COLO668 (cell line): ENCODE measurements at regions not wholly inside any gene's neighbourhood (a gene's known extent, or its start where the extent isn't known, plus 50 kb on each side); places are given as distances from the start of the nearest gene placed in this dataset.

Experiments
- DNase-seq: peaks from one replicate; lab custom pipeline; 2025; ENCODE audit not compliant: unreplicated experiment; lab: John Stamatoyannopoulos, UW

DNA sequence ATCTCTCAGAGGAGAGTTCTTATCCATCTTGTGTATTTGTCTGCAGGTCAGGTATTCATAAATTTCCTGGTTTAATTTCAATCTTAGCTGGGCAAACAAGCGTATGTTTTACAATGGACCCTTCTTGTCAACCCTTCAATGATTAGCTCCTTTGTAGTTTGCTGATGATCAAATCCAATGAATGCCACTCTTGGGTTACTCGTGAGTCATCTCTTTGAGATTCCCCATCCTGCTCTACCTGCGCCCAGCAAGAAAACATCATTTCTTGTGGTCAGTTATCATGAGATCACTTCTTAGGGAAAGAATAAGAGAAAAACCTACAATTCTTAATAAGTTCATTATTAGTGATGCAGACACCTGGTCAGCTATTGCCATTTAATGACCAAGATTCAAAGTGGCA is 572.3 kb upstream of the PKN2 start:
- DNase-seq, result no peak

DNA sequence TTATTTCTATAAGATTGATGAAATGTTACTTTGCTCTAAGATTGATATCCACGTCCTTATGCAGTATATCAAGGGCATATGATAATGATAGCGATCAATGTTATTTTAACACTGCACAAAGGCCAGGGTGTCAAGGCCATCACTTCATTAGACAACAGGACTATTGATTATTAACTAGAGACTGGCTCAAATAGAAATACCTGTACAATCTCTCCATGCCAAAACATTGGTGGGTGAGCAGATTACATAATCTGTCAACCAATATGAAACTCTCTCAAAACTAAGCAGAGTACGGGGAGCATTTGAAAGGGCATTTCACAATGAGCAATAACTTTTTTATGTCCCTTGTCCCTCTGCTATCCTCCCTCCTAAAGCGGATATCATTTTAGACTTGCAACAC is 566.5 kb upstream of the PKN2 start:
- DNase-seq, result no peak

DNA sequence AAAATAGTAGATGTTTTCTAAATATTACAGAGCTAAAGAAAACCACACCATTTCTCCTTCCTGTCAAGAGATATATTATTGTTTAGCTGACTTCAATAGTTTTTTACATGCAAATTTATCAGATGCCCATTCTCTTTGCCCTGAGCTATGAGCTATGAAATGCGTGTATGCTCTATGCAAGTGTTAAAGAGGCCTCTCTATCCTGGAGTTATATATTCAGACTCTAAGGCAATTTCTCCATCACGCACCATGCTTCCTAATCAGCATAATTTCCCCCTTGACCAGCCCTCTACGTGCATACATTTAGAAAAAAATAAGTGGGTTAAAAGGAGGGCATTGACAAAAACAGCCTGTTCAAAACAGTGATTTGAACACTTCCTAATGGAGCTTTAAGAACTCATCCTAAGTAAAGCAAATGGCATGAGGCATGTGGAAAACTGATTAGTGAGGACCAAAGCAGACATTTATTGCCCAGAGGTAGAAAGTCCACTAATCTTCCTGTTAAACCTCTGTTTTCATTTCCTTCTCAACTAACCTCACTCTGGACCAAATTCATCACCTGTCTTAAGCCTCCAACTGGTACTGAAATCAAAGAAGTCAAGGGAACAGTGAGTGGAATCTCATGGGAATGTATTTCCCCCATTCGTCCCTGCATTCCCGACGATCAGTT is 565.8 kb upstream of the PKN2 start:
- DNase-seq, result no peak

DNA sequence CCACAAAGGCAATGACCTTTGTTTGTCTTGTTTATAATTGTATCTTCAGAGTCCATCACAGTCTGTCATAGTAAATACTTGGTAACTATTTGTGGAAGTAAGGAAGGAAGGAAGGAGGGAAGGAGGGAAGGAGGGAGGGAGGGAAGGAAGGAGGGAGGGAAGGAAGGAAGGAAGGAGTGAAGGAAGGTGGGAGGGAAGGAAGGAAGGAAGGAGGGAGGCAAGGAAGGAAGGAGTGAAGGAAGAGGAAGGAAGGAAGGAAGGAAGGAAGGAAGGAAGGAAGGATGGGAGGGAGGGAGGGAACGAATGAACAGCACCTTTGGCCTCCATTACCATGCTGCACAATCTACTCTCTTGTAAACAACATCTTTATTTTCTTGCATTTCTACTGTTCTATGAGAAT is 559.5 kb upstream of the PKN2 start:
- DNase-seq, result no peak

GRCh38 chr1:88126467-88126866 is 557.6 kb upstream of the PKN2 start:
- no peak for DNase-seq

- no peak for DNase-seq
These were observed 550.1 kb upstream of the PKN2 start for GRCh38 chr1:88133991-88134390.

DNA sequence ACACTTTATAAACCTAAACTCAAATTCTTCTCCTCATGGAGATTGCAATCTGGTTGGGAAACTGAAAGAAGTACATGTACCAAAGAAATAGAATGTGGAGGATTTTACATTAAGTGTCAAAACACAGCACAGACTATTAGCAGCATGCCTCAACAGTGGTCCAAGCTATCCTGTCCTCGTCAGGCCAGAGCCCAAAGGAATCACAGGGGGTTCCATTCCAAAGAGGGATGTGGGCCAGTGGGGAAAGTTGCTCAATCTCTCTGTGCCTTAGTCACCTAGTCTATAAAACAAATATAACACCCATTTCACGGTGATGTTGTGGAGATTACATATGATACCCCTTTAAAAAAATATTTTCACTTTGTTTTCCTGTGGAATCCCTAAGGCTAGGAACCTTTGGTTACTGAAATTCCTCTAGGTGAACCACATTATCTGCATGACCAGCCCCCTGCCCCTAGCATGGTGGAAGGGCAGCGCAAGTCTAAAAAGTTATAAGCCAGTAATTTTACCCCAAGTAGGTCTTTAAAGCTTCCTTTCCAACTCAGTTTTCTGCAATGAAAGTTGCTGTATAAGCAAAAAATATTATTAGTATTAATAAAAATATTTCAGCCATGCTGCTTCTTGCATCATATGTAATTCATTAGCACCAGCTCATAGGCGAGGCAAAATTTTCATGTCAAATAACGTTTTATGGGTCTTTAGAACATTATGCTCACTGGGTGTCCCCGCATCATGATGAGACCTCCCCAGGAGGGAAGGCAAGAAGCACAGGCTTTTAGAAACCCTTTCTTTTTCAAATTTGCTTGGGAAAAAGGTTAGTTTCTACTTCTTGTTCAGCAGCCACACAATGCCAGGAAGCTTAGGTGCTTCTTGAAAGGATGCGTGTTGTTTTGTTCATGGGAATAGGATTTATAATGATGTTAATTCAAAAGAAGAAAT is 548.8 kb upstream of the PKN2 start:
- DNase-seq, result no peak

DNA sequence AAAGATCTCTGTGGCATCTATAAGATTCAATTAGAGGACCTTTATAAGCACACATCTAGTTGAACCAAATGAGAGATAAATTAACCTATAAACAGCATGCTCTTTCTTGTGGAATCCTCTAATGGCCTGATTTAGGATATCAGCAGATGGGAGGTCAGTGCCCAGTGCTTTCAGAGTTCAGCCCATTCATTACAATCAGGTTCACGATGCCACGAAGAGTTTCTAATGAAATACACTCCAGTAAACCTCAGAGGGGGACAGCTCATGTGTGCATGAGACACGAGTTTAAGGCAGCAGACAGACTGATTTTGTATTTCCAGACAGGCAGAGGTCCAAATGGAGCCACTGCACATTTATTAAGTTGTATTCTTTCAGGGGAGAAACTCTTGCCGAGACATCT is 544.4 kb upstream of the PKN2 start:
- DNase-seq, result no peak

DNA sequence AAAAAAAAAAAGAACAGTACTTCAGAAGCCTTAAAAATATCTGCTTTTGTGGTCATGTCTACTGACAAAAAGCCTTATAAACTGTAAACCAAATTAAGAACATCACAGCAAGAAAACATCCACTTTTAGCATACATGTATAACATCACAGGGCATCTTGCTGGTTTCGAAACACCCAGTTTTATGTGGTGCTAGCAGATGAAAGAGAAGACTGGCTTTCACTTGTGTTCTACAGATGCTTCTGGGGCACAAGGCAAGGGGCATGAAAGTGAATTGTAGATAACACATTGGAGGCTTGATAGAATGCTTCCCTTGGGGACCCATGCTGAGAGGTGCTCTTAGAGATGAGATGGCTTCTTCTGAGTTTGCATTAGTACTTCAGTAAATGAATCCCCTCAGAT is 543.7 kb upstream of the PKN2 start:
- no peak for DNase-seq

DNA sequence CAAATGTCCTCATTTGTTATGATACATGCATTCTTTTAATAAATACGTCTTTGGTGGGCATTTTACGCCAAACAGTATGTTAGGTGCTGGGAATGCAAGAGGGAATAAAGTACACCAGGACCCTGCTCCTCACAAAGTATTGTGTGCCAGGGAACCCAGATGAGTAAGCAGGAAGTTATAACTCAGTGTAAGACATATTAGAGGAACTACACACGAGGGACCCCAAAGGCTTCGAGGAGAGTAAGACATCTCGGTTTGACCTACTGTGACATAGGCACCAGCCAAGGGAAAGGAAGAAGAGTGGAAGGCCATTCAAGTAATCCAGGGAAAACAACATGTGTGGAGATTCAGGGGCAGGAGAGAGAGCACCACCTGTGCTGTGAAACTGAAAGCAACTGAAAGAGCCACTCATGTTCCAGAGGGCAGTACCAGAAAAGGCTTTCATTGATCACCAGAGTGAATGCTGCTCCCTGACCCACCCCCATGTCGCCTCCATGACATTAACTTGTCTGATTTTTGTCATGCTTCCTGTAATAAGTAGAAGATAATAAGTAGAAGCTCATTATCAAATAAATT is 542.5 kb upstream of the PKN2 start:
- no peak for DNase-seq

- DNase-seq, result no peak
These were observed 538.3 kb upstream of the PKN2 start for GRCh38 chr1:88145752-88146151.

DNA sequence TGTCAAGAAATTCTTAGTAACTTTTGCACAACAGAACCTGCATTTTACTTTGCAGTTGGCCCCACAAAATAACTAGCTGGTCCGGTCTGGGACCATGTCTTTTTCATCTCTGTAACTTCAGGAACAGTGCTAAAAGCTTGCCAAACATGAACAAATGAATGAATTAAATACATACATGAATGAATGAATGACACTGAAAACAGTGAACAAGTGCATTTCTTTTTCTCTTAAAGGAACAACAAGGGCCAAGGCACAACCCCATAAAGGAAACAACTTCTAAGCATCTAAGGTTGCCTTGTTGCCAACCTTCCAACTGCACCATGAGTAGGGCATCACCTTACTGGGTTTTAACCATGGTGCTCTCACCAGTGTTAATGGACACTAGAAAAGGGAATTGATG is 534.4 kb upstream of the PKN2 start:
- DNase-seq, result no peak

- DNase-seq, result no peak
These were observed 533.7 kb upstream of the PKN2 start for GRCh38 chr1:88150330-88150729.

- DNase-seq, result no peak
These were observed 520.9 kb upstream of the PKN2 start for GRCh38 chr1:88163187-88163586.

- DNase-seq, result no peak
These were observed 515.9 kb upstream of the PKN2 start for GRCh38 chr1:88168126-88168525.

- no peak for DNase-seq
These were observed 514.9 kb upstream of the PKN2 start for GRCh38 chr1:88169139-88169538.

DNA sequence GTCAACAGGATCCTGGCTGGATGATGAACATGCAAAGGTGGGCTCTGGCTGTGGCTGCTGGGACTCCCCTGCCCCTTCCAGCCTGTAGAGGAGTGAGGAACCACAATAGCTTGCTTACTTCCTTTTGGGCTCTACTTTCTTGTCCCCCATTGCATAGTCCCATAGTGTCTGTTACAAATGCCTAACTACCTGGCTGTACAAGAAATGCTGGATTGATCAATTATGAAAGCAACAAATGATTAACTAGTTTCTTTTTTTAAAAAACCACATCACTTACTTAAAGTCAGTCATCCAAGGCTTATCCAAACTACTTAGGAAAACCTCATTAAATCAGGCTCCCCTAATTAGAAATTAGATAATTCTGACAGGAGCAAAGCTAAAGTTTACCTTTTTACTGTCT is 514.1 kb upstream of the PKN2 start:
- DNase-seq, result no peak

DNA sequence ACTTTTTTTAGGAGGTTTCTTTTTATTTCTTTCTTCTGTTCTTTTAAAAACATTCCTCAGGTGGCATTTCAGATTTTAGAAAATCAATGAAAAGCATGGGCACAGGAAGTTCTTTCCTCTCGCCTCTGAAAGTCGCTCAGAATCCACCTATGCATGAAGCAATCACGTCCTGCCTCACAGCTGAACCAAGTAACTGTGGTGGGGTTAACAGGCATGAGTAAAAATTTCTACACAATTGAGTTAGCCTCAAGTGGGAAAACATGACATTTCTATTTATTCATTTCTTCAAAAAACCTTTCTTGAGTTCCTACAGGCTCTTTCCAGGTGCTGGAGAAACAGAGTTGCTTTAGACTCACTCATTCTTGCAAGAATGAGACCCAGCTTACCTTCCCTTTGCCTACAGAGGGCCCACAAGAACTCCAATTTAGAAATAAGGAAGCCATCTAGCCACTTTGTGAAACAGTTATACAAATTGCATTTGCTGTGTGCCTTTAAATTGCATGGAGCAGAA is 508.9 kb upstream of the PKN2 start:
- DNase-seq, result no peak

DNA sequence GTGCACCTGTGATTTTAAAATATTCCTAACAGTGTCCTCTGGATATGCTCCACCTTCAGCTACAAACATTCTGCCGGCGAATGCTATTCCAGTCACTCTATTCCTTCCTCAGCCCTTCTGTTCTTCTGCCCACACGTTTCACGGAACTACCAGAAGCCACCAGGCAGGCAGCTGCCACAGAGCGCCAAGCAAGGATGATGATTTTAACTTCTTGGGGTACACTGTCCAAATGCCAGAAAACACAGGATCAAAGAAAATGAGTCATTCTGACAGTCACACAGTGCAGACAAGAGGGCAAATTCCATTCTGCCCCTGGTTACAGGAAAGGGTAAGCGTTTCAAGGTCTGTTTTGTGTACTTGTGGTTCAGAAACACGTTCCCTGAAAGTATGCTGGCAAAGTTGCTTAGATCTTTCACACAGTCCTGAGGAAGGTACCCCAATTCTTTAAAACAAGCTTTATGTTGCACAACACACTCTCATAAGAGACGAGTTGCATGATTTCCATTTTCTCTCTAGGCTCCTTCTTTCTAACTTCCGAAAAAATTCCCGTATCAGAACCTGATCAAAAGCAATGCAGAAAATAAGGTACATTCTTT is 508.3 kb upstream of the PKN2 start:
- no peak for DNase-seq

GRCh38 chr1:88179943-88180342 is 504.1 kb upstream of the PKN2 start:
- DNase-seq, result no peak

DNA sequence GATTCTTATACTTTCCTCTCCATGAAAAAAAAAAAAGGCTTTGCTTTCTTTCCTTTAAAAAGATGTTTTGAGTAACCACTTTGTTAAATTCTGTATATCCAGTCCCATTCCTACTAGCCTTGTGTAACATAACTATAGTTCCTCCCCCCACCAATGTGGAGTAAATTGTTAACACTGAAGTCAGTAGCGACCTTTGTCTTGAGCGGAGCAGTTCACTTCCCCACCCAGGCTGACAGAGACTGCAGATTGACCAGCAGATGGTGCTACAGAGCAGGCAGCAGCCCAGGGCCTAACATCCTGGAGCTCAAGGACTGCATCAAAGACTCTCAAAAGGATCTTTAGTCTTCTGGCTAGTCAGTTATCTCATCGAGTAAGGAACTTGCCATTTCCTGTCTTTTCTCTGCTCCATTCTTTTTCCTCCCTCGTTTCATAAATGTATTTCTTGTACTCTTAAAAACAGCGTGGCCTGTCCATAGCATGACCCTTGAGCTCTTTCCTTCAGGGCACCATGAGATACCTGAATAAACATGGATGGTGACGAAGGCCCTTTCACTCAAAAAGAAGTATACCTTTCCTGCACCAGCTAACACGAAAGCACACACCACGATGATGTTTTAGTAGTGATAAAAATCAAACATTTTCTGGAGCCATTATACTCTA is 503.5 kb upstream of the PKN2 start:
- peak; percentile 68 for DNase-seq
